Muscle of arm (tissue), 1 donor: ENCODE measurements at regions not wholly inside any gene's neighbourhood (a gene's known extent, or its start where the extent isn't known, plus 50 kb on each side); places are given as distances from the start of the nearest gene placed in this dataset.

Experiments
- DNase-seq: peaks from one replicate; pipeline ENCODE4 v3.0.0-alpha.2; 2013

GRCh38 chr1:80064524-80064923 is 1058.0 kb upstream of the ADGRL4 start:
- no peak for DNase-seq

- DNase-seq, result no peak
Observed at GRCh38 chr1:80059940-80060339, 1053.4 kb upstream of the ADGRL4 start.

- no peak for DNase-seq
Observed at GRCh38 chr1:80056179-80056578, 1049.6 kb upstream of the ADGRL4 start.

GRCh38 chr1:80054129-80054528 is 1047.6 kb upstream of the ADGRL4 start:
- no peak for DNase-seq

- DNase-seq, result no peak
Observed at GRCh38 chr1:80053613-80054012, 1047.1 kb upstream of the ADGRL4 start.

GRCh38 chr1:80050523-80050922 is 1044.0 kb upstream of the ADGRL4 start:
- DNase-seq, result no peak

GRCh38 chr1:80050085-80050484 is 1043.6 kb upstream of the ADGRL4 start:
- DNase-seq, result no peak

- no peak for DNase-seq
Observed at GRCh38 chr1:80048716-80049115, 1042.2 kb upstream of the ADGRL4 start.

GRCh38 chr1:80047791-80048190 is 1041.3 kb upstream of the ADGRL4 start:
- no peak for DNase-seq

GRCh38 chr1:80044662-80045061 is 1038.1 kb upstream of the ADGRL4 start:
- no peak for DNase-seq

GRCh38 chr1:80036690-80037432 is 1030.3 kb upstream of the ADGRL4 start:
- DNase-seq, result no peak

GRCh38 chr1:80023358-80023757 is 1016.8 kb upstream of the ADGRL4 start:
- no peak for DNase-seq

GRCh38 chr1:80021891-80022290 is 1015.4 kb upstream of the ADGRL4 start:
- DNase-seq, result no peak

- DNase-seq, result no peak
Observed at GRCh38 chr1:80018348-80018747, 1011.8 kb upstream of the ADGRL4 start.

- DNase-seq, result no peak
Observed at GRCh38 chr1:80008934-80009333, 1002.4 kb upstream of the ADGRL4 start.

- DNase-seq, result no peak
Observed at GRCh38 chr1:80003250-80003649, 996.7 kb upstream of the ADGRL4 start.

GRCh38 chr1:79988401-79988800 is 981.9 kb upstream of the ADGRL4 start:
- DNase-seq, result no peak

GRCh38 chr1:79982211-79982610 is 975.7 kb upstream of the ADGRL4 start:
- peak; percentile 89 for DNase-seq

GRCh38 chr1:79981481-79981880 is 975.0 kb upstream of the ADGRL4 start:
- DNase-seq, result peak; percentile 33

- DNase-seq, result no peak
Observed at GRCh38 chr1:79979346-79979745, 972.8 kb upstream of the ADGRL4 start.

GRCh38 chr1:79976287-79976686 is 969.8 kb upstream of the ADGRL4 start:
- DNase-seq, result no peak

GRCh38 chr1:79974659-79975058 is 968.1 kb upstream of the ADGRL4 start:
- DNase-seq, result no peak

- DNase-seq, result peak; percentile 17
Observed at GRCh38 chr1:79969886-79970285, 963.4 kb upstream of the ADGRL4 start.

GRCh38 chr1:79966438-79966837 is 959.9 kb upstream of the ADGRL4 start:
- DNase-seq, result no peak
